ENCODE measurements at regions not wholly inside any gene's neighbourhood (a gene's known extent, or its start where the extent isn't known, plus 50 kb on each side); places are given as distances from the start of the nearest gene placed in this dataset.
A peak's percentile ranks its signal among the peaks of the same experiment; 100 is the strongest.
"Not testable (repeated sequence)": the region's sequence is repeated elsewhere in the genome, so short reads cannot be mapped to it uniquely, and the experiment has no call there.

- ATAC-seq (ENCODE audit: low read depth): no peak
- H3K27me3 ChIP-seq (ENCODE audit: insufficient read depth, poor library complexity, severe bottlenecking): no peaks in the 10 kb centered on the region
- no peaks in the 10 kb centered on the region for H3K9me3 ChIP-seq (ENCODE audit: severe bottlenecking)
- DNase-seq (ENCODE audit: low spot score): no peak
- no peak overlapping the region for H3K27ac ChIP-seq (ENCODE audit: poor library complexity, severe bottlenecking)
- no peaks in the 10 kb centered on the region for H3K36me3 ChIP-seq (ENCODE audit: low read depth)
- TF ChIP-seq CTCF (IDR thresholded peaks at IDR 0.05; ENCODE audit: poor library complexity, severe bottlenecking): no peak
- no peak overlapping the region for H3K4me3 ChIP-seq (ENCODE audit: severe bottlenecking)
- H3K4me1 ChIP-seq (ENCODE audit: insufficient read depth, poor library complexity, severe bottlenecking): no peaks in the 10 kb centered on the region
Observed at GRCh38 chr22:23380911-23381310, 199.2 kb downstream of the IGLL1 start.

- Histone ChIP-seq H3K4me3 (ENCODE audit: severe bottlenecking) (no peak overlapping the region), H3K9me3 (ENCODE audit: severe bottlenecking) (no peaks in the 10 kb centered on the region), H3K4me1 (ENCODE audit: insufficient read depth, poor library complexity, severe bottlenecking) (no peaks in the 10 kb centered on the region), H3K27ac (ENCODE audit: poor library complexity, severe bottlenecking) (no peak overlapping the region), H3K36me3 (ENCODE audit: low read depth) (no peaks in the 10 kb centered on the region), H3K27me3 (ENCODE audit: insufficient read depth, poor library complexity, severe bottlenecking) (no peaks in the 10 kb centered on the region)
- TF ChIP-seq CTCF (IDR thresholded peaks at IDR 0.05; ENCODE audit: poor library complexity, severe bottlenecking): no peak
- ATAC-seq (ENCODE audit: low read depth) (no peak), DNase-seq (ENCODE audit: low spot score) (no peak)
Observed at GRCh38 chr22:23380230-23380573, 199.9 kb downstream of the IGLL1 start.

GRCh38 chr22:23379540-23380229 lies 199.4 kb downstream of the BCR start:
- DNase-seq (ENCODE audit: low spot score); H3K27me3 ChIP-seq (ENCODE audit: insufficient read depth, poor library complexity, severe bottlenecking); H3K4me3 ChIP-seq (ENCODE audit: severe bottlenecking); H3K4me1 ChIP-seq (ENCODE audit: insufficient read depth, poor library complexity, severe bottlenecking); H3K9me3 ChIP-seq (ENCODE audit: severe bottlenecking); H3K27ac ChIP-seq (ENCODE audit: poor library complexity, severe bottlenecking); H3K36me3 ChIP-seq (ENCODE audit: low read depth); ATAC-seq (ENCODE audit: low read depth): not testable (repeated sequence)

GRCh38 chr22:23377767-23378166 lies 197.5 kb downstream of the BCR start:
- no peak for ATAC-seq (ENCODE audit: low read depth)
- TF ChIP-seq CTCF (IDR thresholded peaks at IDR 0.05; ENCODE audit: poor library complexity, severe bottlenecking): no peak
- H3K27me3 ChIP-seq (ENCODE audit: insufficient read depth, poor library complexity, severe bottlenecking): no peaks in the 10 kb centered on the region
- no peak overlapping the region for H3K27ac ChIP-seq (ENCODE audit: poor library complexity, severe bottlenecking)
- no peaks in the 10 kb centered on the region for H3K4me1 ChIP-seq (ENCODE audit: insufficient read depth, poor library complexity, severe bottlenecking)
- H3K9me3 ChIP-seq (ENCODE audit: severe bottlenecking): no peaks in the 10 kb centered on the region
- H3K4me3 ChIP-seq (ENCODE audit: severe bottlenecking): no peak overlapping the region
- no peaks in the 10 kb centered on the region for H3K36me3 ChIP-seq (ENCODE audit: low read depth)
- DNase-seq (ENCODE audit: low spot score): no peak

GRCh38 chr22:23376256-23376655 lies 195.9 kb downstream of the BCR start:
- DNase-seq (ENCODE audit: low spot score): no peak
- peak; percentile 36 for TF ChIP-seq CTCF (IDR thresholded peaks at IDR 0.05; ENCODE audit: poor library complexity, severe bottlenecking)
- ATAC-seq (ENCODE audit: low read depth): no peak
- Histone ChIP-seq H3K36me3 (ENCODE audit: low read depth) (no peaks in the 10 kb centered on the region), H3K27ac (ENCODE audit: poor library complexity, severe bottlenecking) (no peak overlapping the region), H3K9me3 (ENCODE audit: severe bottlenecking) (no peaks in the 10 kb centered on the region), H3K4me1 (ENCODE audit: insufficient read depth, poor library complexity, severe bottlenecking) (no peaks in the 10 kb centered on the region), H3K4me3 (ENCODE audit: severe bottlenecking) (no peak overlapping the region), H3K27me3 (ENCODE audit: insufficient read depth, poor library complexity, severe bottlenecking) (no peaks in the 10 kb centered on the region)

Data from RWPE2 (cell line).